GM19193 (cell line): ENCODE measurements at regions not wholly inside any gene's neighbourhood (a gene's known extent, or its start where the extent isn't known, plus 50 kb on each side); places are given as distances from the start of the nearest gene placed in this dataset.

ENCODE experiments used
- POLR2A ChIP-seq: IDR thresholded peaks from 4 replicates; pipeline ENCODE4 v1.6.1; 2011; ENCODE audit not compliant: insufficient read depth, insufficient read length; ENCODE audit errors: extremely low read depth

GRCh38 chr14:105914738-105915385 is 388.5 kb downstream of the TMEM121 start:
- TF ChIP-seq POLR2A: no peak

GRCh38 chr14:105917933-105918436 is 391.6 kb downstream of the TMEM121 start:
- no peak for TF ChIP-seq POLR2A

GRCh38 chr14:105918496-105919262 is 392.3 kb downstream of the TMEM121 start:
- no peak for TF ChIP-seq POLR2A

GRCh38 chr14:105919458-105920150 is 393.2 kb downstream of the TMEM121 start:
- no peak for TF ChIP-seq POLR2A

- TF ChIP-seq POLR2A: no peak
Measured at GRCh38 chr14:105924951-105925591, 398.7 kb downstream of the TMEM121 start.

- no peak for TF ChIP-seq POLR2A
Measured at GRCh38 chr14:105925615-105926372, 399.4 kb downstream of the TMEM121 start.

- no peak for TF ChIP-seq POLR2A
Measured at GRCh38 chr14:105926373-105927095, 400.2 kb downstream of the TMEM121 start.

GRCh38 chr14:105927096-105928060 is 401.0 kb downstream of the TMEM121 start:
- TF ChIP-seq POLR2A: no peak

- no peak for TF ChIP-seq POLR2A
Measured at GRCh38 chr14:105929327-105930081, 403.1 kb downstream of the TMEM121 start.

GRCh38 chr14:105930572-105930971 is 404.2 kb downstream of the TMEM121 start:
- no peak for TF ChIP-seq POLR2A

- no peak for TF ChIP-seq POLR2A
Measured at GRCh38 chr14:105931808-105932483, 405.6 kb downstream of the TMEM121 start.

GRCh38 chr14:105933238-105933637 is 406.9 kb downstream of the TMEM121 start:
- no peak for TF ChIP-seq POLR2A

- TF ChIP-seq POLR2A: no peak
Measured at GRCh38 chr14:105935384-105935783, 409.0 kb downstream of the TMEM121 start.
